GM23248 (cell line): ENCODE measurements at regions not wholly inside any gene's neighbourhood (a gene's known extent, or its start where the extent isn't known, plus 50 kb on each side); places are given as distances from the start of the nearest gene placed in this dataset.

Experiments
- DNase-seq: peaks from one replicate; pipeline ENCODE4 v3.0.0-alpha.2; 2015
- H2AFZ ChIP-seq: fragments of 200-600 bp; sonication (generic); 2 replicates; pipeline ENCODE4 v1.6.1; 2016; ENCODE audit warnings: antibody characterized with exemption
- H3F3A ChIP-seq: fragments of 200-600 bp; sonication (generic); 2 replicates; pipeline ENCODE4 v1.6.1; 2016; ENCODE audit warnings: mild to moderate bottlenecking, antibody characterized with exemption, mixed run types; ENCODE audit not compliant: insufficient read depth
- H3K27ac ChIP-seq: fragments of 200-600 bp; sonication (generic); 2 replicates; pipeline ENCODE4 v1.5.1; 2016; ENCODE audit warnings: mild to moderate bottlenecking
- H3K27me3 ChIP-seq: fragments of 200-600 bp; sonication (generic); replicated peaks from 2 replicates; pipeline ENCODE4 v1.6.1; 2016; ENCODE audit warnings: mild to moderate bottlenecking; ENCODE audit not compliant: insufficient read depth
- H3K36me3 ChIP-seq: fragments of 200-600 bp; sonication (generic); 2 replicates; pipeline ENCODE4 v1.6.1; 2016; ENCODE audit warnings: low read depth, mild to moderate bottlenecking
- H3K4me1 ChIP-seq: fragments of 200-600 bp; sonication (generic); 2 replicates; pipeline ENCODE4 v1.6.1; 2016; ENCODE audit warnings: mild to moderate bottlenecking; ENCODE audit not compliant: insufficient read depth
- H3K4me2 ChIP-seq: fragments of 200-600 bp; sonication (generic); one replicate; pipeline ENCODE4 v1.6.1; 2016; ENCODE audit warnings: mild to moderate bottlenecking; ENCODE audit not compliant: unreplicated experiment
- H3K4me3 ChIP-seq: fragments of 200-600 bp; sonication (generic); 2 replicates; pipeline ENCODE4 v1.5.1; 2016; ENCODE audit warnings: mild to moderate bottlenecking
- H3K79me2 ChIP-seq: fragments of 200-600 bp; sonication (generic); 2 replicates; pipeline ENCODE4 v1.6.1; 2016; ENCODE audit warnings: mild to moderate bottlenecking; ENCODE audit not compliant: insufficient read depth
- H3K9ac ChIP-seq: fragments of 200-600 bp; sonication (generic); 2 replicates; pipeline ENCODE4 v1.6.1; 2016; ENCODE audit warnings: mild to moderate bottlenecking
- H3K9me2 ChIP-seq: fragments of 200-600 bp; sonication (generic); 2 replicates; pipeline ENCODE4 v1.6.1; 2016; ENCODE audit warnings: mixed run types, mild to moderate bottlenecking, moderate library complexity; ENCODE audit not compliant: insufficient read depth
- H3K9me3 ChIP-seq: fragments of 200-600 bp; sonication (generic); one replicate; pipeline ENCODE4 v1.6.1; 2017; ENCODE audit warnings: low read depth
- H4K20me1 ChIP-seq: fragments of 200-600 bp; sonication (generic); 2 replicates; pipeline ENCODE4 v1.6.0; 2016; ENCODE audit not compliant: insufficient read depth
- EZH2 ChIP-seq: fragments of 200-600 bp; sonication (generic); IDR thresholded peaks from 2 replicates; pipeline ENCODE4 v1.6.1; 2018; ENCODE audit warnings: antibody characterized with exemption, mild to moderate bottlenecking; ENCODE audit not compliant: insufficient read depth, poor library complexity, severe bottlenecking
- EZH2phosphoT487 ChIP-seq: fragments of 200-600 bp; sonication (generic); IDR thresholded peaks from 2 replicates; pipeline ENCODE4 v1.6.1; 2018; ENCODE audit warnings: antibody characterized with exemption, moderate library complexity, mild to moderate bottlenecking, low read depth; ENCODE audit not compliant: insufficient read depth
- WGBS, 2 experiments: methylation state at CpG; one replicate each; pipeline ENCODE4 v1.1.6; 2015 to 2017; ENCODE audit warnings: low lambda C conversion rate in 2 of 2, low coverage in 1 of 2; ENCODE audit errors: missing lambda C conversion rate in 2 of 2; 5-methylcytosine and 5-hydroxymethylcytosine counted together
- in situ Hi-C: fragments of 300-500 bp; cut with MboI; formaldehyde crosslinking; loops from 2 replicates; pipeline ENCODE4 v1.15.0; 2020

DNA sequence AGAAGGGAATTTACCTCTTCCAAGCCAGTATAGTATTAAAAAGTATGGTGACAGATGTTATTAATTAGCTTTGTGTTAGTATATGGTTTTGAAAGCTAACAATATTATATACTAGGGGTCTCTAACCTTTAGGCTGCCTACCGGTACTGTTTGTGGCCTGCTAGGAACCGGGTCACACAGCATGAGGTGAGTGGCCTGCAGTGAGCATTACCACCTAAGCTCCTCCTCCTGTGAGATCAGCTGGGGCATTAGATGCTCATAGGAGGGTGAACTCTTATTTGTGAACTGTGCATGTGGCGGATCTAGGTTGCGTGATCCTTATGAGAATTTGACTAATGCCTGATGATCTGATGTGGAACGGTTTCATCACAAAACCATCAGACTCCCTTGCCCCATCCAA is 583.4 kb upstream of the CDH2 start:
- Histone ChIP-seq H3K4me3 (no peak overlapping the region), H3K27ac (no peak overlapping the region), H2AFZ (no peak overlapping the region), H3K9me2 (no peaks in the 10 kb centered on the region), H3K9ac (no peak overlapping the region), H3K27me3 (no peaks in the 10 kb centered on the region), H3F3A (no peaks in the 10 kb centered on the region), H4K20me1 (no peaks in the 10 kb centered on the region), H3K36me3 (no peaks in the 10 kb centered on the region), H3K79me2 (no peaks in the 10 kb centered on the region), H3K9me3 (no peaks in the 10 kb centered on the region), H3K4me1 (no peaks in the 10 kb centered on the region), H3K4me2 (no peak overlapping the region)
- TF ChIP-seq EZH2phosphoT487 (no peak), EZH2 (no peak)
- no peak for DNase-seq
- in situ Hi-C loops: no loop called here
- WGBS, 2 experiments: 68 to 69% methylated on average over 5 of the region's 5 CpGs

DNA sequence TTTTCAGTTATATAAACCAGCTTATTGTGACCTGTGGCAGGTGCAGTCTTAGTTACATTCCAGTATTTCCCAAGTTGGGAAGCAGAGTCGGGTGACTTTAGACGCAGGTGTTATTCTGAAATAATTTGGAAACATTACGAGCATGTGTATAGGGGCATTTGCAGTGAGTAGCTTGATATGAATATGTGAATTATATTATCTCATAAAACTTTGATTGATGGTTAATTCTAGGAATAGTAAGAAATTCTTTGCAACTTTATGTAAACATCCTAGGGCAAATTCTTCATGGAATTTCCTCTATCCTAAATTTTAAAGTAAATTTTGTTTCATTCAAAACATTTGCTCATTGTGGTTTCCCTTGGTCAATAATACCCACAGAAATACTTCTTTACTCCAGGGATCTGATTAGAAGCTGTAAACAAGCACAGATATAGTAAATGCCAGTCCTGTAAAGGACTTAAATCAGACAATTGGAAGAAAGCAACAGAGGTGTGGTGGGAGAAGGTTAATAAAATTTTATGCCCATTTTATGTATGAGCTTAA is 580.6 kb upstream of the CDH2 start:
- H3K9me3 ChIP-seq: no peaks in the 10 kb centered on the region
- 78 to 81% methylated on average over 3 of the region's 3 CpGs for WGBS, 2 experiments
- no peak for TF ChIP-seq EZH2
- no peak for TF ChIP-seq EZH2phosphoT487
- no peak overlapping the region for H2AFZ ChIP-seq
- H3F3A ChIP-seq: no peaks in the 10 kb centered on the region
- no peaks in the 10 kb centered on the region for H3K9me2 ChIP-seq
- H3K9ac ChIP-seq: no peak overlapping the region
- H3K27me3 ChIP-seq: no peaks in the 10 kb centered on the region
- H4K20me1 ChIP-seq: no peaks in the 10 kb centered on the region
- DNase-seq: no peak
- no peaks in the 10 kb centered on the region for H3K4me1 ChIP-seq
- H3K4me3 ChIP-seq: no peak overlapping the region
- H3K4me2 ChIP-seq: no peak overlapping the region
- no peaks in the 10 kb centered on the region for H3K79me2 ChIP-seq
- in situ Hi-C loops: no loop called here
- H3K27ac ChIP-seq: no peak overlapping the region
- no peaks in the 10 kb centered on the region for H3K36me3 ChIP-seq

DNA sequence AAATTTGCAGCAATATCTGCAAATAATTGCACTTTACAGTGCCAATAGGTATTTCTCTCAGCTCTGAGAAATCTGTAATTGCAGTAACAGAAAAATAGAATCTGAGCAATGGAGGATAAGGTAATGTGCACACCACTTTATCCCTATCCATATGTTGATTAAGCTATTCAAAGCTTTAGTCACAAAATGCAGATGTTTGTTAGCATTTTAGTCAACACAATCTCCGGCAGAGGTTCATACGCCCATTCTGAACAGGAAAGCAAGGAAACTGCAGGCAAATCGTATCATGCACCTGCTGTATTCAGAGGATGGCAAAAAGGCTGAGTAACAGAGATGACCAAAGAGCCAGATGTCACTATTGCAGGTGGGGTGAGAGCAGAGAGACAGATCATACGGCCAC is 566.2 kb upstream of the CDH2 start:
- Histone ChIP-seq H2AFZ (no peak overlapping the region), H3K4me2 (no peak overlapping the region), H3K27me3 (no peaks in the 10 kb centered on the region), H3K4me3 (no peak overlapping the region), H3K9ac (no peak overlapping the region), H3F3A (no peaks in the 10 kb centered on the region), H3K36me3 (no peaks in the 10 kb centered on the region), H4K20me1 (no peaks in the 10 kb centered on the region), H3K9me3 (no peaks in the 10 kb centered on the region), H3K27ac (no peak overlapping the region), H3K4me1 (no peaks in the 10 kb centered on the region), H3K9me2 (no peaks in the 10 kb centered on the region), H3K79me2 (no peaks in the 10 kb centered on the region)
- in situ Hi-C loops: no loop called here
- no peak for DNase-seq
- no peak for TF ChIP-seq EZH2phosphoT487
- TF ChIP-seq EZH2: no peak
- WGBS, 2 experiments: 77 to 86% methylated on average over 4 of the region's 4 CpGs

DNA sequence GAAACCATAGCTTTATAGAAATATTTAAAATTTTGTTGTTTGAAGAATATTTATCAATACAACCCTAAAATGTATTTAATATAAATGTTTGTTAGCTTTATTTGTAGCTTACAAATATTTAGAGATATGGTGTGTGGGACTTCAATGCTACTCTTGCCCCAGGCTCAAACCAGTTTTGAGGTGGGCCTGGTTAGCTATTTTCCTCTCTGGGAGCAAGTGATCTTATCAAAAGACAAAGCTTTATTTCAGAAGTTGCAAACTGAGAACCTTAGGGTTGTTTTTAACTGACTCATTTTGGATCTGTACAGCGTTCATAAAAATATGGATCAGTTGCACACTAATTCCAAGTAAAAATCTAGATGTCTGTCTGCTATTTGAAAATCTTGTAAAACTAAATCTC is 563.6 kb upstream of the CDH2 start:
- in situ Hi-C loops: no loop called here
- no peaks in the 10 kb centered on the region for H3K79me2 ChIP-seq
- whole genome bisulfite sequencing, 2 experiments: 48 to 75% methylated on average over 1 of the region's 1 CpG
- no peak overlapping the region for H3K4me3 ChIP-seq
- H3K36me3 ChIP-seq: no peaks in the 10 kb centered on the region
- H3F3A ChIP-seq: peaks cover 19% of the 10 kb centered on the region
- H3K27ac ChIP-seq: no peak overlapping the region
- DNase-seq: no peak
- no peaks in the 10 kb centered on the region for H3K27me3 ChIP-seq
- no peak overlapping the region for H3K4me2 ChIP-seq
- H3K4me1 ChIP-seq: peaks cover 18% of the 10 kb centered on the region
- no peaks in the 10 kb centered on the region for H4K20me1 ChIP-seq
- no peaks in the 10 kb centered on the region for H3K9me3 ChIP-seq
- no peak overlapping the region for H3K9ac ChIP-seq
- TF ChIP-seq EZH2: no peak
- TF ChIP-seq EZH2phosphoT487: no peak
- H3K9me2 ChIP-seq: no peaks in the 10 kb centered on the region
- H2AFZ ChIP-seq: no peak overlapping the region

DNA sequence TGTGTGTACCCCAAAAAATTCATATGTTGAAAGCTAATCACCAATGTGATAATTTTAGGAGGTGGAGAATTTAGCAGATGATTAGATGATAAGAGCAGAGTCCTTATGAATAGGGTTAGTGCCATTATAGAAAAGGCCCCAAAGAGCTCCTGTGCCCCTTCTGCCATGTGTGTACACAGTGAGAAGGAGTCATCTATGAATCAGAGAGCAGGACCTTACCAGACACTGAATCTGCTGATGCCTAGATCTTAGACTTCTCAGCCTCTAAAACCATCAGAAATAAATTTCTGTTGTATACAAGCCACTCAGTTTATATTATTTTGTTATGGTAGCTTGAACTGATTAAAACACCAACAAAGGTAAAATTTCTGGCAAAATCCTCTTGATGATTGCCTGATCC is 560.0 kb upstream of the CDH2 start:
- DNase-seq: peak; percentile 52
- H3K4me2 ChIP-seq: peak overlapping the region; percentile 47
- H3K9ac ChIP-seq: no peak overlapping the region
- no peaks in the 10 kb centered on the region for H4K20me1 ChIP-seq
- H3K4me1 ChIP-seq: peaks cover 21% of the 10 kb centered on the region
- H3K9me3 ChIP-seq: no peaks in the 10 kb centered on the region
- H3F3A ChIP-seq: peaks cover 21% of the 10 kb centered on the region
- H3K4me3 ChIP-seq: no peak overlapping the region
- 0 out of 2 replicates have a peak overlapping the region, but pooled peaks have one; percentile 7 for H2AFZ ChIP-seq
- H3K27ac ChIP-seq: no peak overlapping the region
- H3K79me2 ChIP-seq: no peaks in the 10 kb centered on the region
- in situ Hi-C loops: no loop called here
- no peaks in the 10 kb centered on the region for H3K36me3 ChIP-seq
- no peaks in the 10 kb centered on the region for H3K9me2 ChIP-seq
- TF ChIP-seq EZH2phosphoT487 (no peak), EZH2 (no peak)
- no peaks in the 10 kb centered on the region for H3K27me3 ChIP-seq
